ENCODE measurements at regions not wholly inside any gene's neighbourhood (a gene's known extent, or its start where the extent isn't known, plus 50 kb on each side); places are given as distances from the start of the nearest gene placed in this dataset.

- H3K36me3 ChIP-seq, result no peaks in the 10 kb centered on the region
- WGBS, result 63% methylated on average over 6 of the region's 6 CpGs
- intact Hi-C loops (cut with DNase I), result loop anchor here (5.0 to 10.0 kb wide), 4 partner anchors 43 to 336 kb away; no protein-coding TSS in a partner anchor
- no peak for TF ChIP-seq POLR2A (IDR thresholded peaks at IDR 0.05)
- TF ChIP-seq CTCF (IDR thresholded peaks at IDR 0.05), result no peak
- TF ChIP-seq POLR2AphosphoS5 (IDR thresholded peaks at IDR 0.05), result no peak
- no peaks in the 10 kb centered on the region for H3K27me3 ChIP-seq (replicated peaks; ENCODE audit: insufficient read depth)
- no peaks in the 10 kb centered on the region for H3K9me3 ChIP-seq
- no peak for DNase-seq (ENCODE audit: low spot score)
- no peak overlapping the region for H3K4me3 ChIP-seq
- H3K4me1 ChIP-seq (replicated peaks), result peaks cover 3% of the 10 kb centered on the region
- H3K27ac ChIP-seq, result no peak overlapping the region
These were observed 52.7 kb upstream of the BCOR start for GRCh38 chrX:40150503-40150902.

GRCh38 chrX:40149286-40150175 is 51.8 kb upstream of the BCOR start:
- Histone ChIP-seq H3K4me3 (no peak overlapping the region), H3K27ac (peak overlapping the region in 1 of 2 donors; percentile 19), H3K27me3 (replicated peaks; ENCODE audit: insufficient read depth) (no peaks in the 10 kb centered on the region), H3K36me3 (no peaks in the 10 kb centered on the region), H3K4me1 (replicated peaks) (peaks cover 3% of the 10 kb centered on the region), H3K9me3 (no peaks in the 10 kb centered on the region)
- no peak for TF ChIP-seq POLR2AphosphoS5 (IDR thresholded peaks at IDR 0.05)
- TF ChIP-seq CTCF (IDR thresholded peaks at IDR 0.05), result no peak
- TF ChIP-seq POLR2A (IDR thresholded peaks at IDR 0.05), result no peak
- DNase-seq (ENCODE audit: low spot score), result no peak
- WGBS, result 65% methylated on average over 17 of the region's 17 CpGs
- intact Hi-C loops (cut with DNase I), result loop anchor here (5.0 to 10.0 kb wide), 5 partner anchors 42 to 415 kb away; no protein-coding TSS in a partner anchor

- Histone ChIP-seq H3K27me3 (replicated peaks; ENCODE audit: insufficient read depth) (no peaks in the 10 kb centered on the region), H3K9me3 (no peaks in the 10 kb centered on the region), H3K36me3 (no peaks in the 10 kb centered on the region), H3K27ac (peak overlapping the region in 1 of 2 donors; percentile 46), H3K4me3 (no peak overlapping the region), H3K4me1 (replicated peaks) (peaks cover 3% of the 10 kb centered on the region)
- 54% methylated on average over 23 of the region's 24 CpGs for WGBS
- TF ChIP-seq POLR2AphosphoS5 (IDR thresholded peaks at IDR 0.05), result peak; percentile 46
- no peak for TF ChIP-seq POLR2A (IDR thresholded peaks at IDR 0.05)
- intact Hi-C loops (cut with DNase I), result loop anchor here (10.0 kb wide), 1 partner anchor 414 kb away; no protein-coding TSS in a partner anchor
- no peak for DNase-seq (ENCODE audit: low spot score)
These were observed 50.9 kb upstream of the BCOR start for GRCh38 chrX:40148385-40149285.

GRCh38 chrX:40147971-40148370 is 50.2 kb upstream of the BCOR start:
- no peaks in the 10 kb centered on the region for H3K36me3 ChIP-seq
- H3K27ac ChIP-seq, result no peak overlapping the region
- H3K4me3 ChIP-seq, result no peak overlapping the region
- WGBS, result 76% methylated on average over 12 of the region's 22 CpGs
- no peaks in the 10 kb centered on the region for H3K27me3 ChIP-seq (replicated peaks; ENCODE audit: insufficient read depth)
- no peak for TF ChIP-seq POLR2A (IDR thresholded peaks at IDR 0.05)
- TF ChIP-seq POLR2AphosphoS5 (IDR thresholded peaks at IDR 0.05), result no peak
- no peak for TF ChIP-seq CTCF (IDR thresholded peaks at IDR 0.05)
- no peak for DNase-seq (ENCODE audit: low spot score)
- intact Hi-C loops (cut with DNase I), result loop anchor here (10.0 kb wide), 1 partner anchor 413 kb away; no protein-coding TSS in a partner anchor
- no peaks in the 10 kb centered on the region for H3K9me3 ChIP-seq
- peaks cover 3% of the 10 kb centered on the region for H3K4me1 ChIP-seq (replicated peaks)

Small RNA genes lying in the stretch of these regions (small RNA-seq; reads per million reads assigned to genes)
- gene RF00019, result 0 reads per million in 2 donors
